IMR-90 (cell line): ENCODE measurements at regions not wholly inside any gene's neighbourhood (a gene's known extent, or its start where the extent isn't known, plus 50 kb on each side); places are given as distances from the start of the nearest gene placed in this dataset.

Experiments used
- ATAC-seq: fragments of 200-7000 bp; cut with Tn5 transposase; 2 replicates; pipeline ENCODE4 v1.9.1; 2020; ENCODE audit warnings: low read depth, mild to moderate bottlenecking, moderate library complexity
- BruUV-seq: library from RNA; stranded (reverse); fragments of 400-500 nt; replicated peaks from 2 replicates; lab custom pipeline; 2021; lab: Mats Ljungman, UMichigan
- CTCF ChIA-PET: fragments of 300-600 bp; formaldehyde crosslinking; extraction: SDS; loops from one replicate; lab custom pipeline; 2021; ENCODE audit warnings: antibody characterized with exemption; lab: Yijun Ruan, JAX
- POLR2A ChIA-PET: fragments of 300-600 bp; sonication (Branson Sonifier 250); formaldehyde crosslinking; loops from one replicate; lab custom pipeline; 2022; ENCODE audit warnings: antibody characterized with exemption; ENCODE audit not compliant: unreplicated experiment; lab: Charles Lee
- DNase-seq: peaks from one replicate; pipeline ENCODE4 v3.0.0; 2013
- H2AFZ ChIP-seq: replicated peaks from 2 replicates; pipeline ENCODE3; 2013; ENCODE audit warnings: low read length, mild to moderate bottlenecking; ENCODE audit not compliant: poor library complexity
- H2AK5ac ChIP-seq: 2 replicates; pipeline ENCODE4 v1.6.1; 2013; ENCODE audit warnings: low read depth, low read length, inconsistent platforms
- H2AK9ac ChIP-seq: replicated peaks from 2 replicates; pipeline ENCODE3; 2013; ENCODE audit warnings: mild to moderate bottlenecking, low read depth, low read length, moderate library complexity; ENCODE audit not compliant: poor library complexity
- H2BK120ac ChIP-seq: 2 replicates; pipeline ENCODE4 v1.6.1; 2013; ENCODE audit warnings: low read depth, low read length, inconsistent platforms
- H2BK15ac ChIP-seq: 3 replicates; pipeline ENCODE4 v1.6.1; 2013; ENCODE audit warnings: low read depth, low read length, inconsistent platforms
- H2BK20ac ChIP-seq: 2 replicates; pipeline ENCODE4 v1.6.1; 2013; ENCODE audit warnings: low read depth, mild to moderate bottlenecking, inconsistent platforms, low read length, moderate library complexity
- H2BK5ac ChIP-seq: 2 replicates; pipeline ENCODE4 v1.6.1; 2013; ENCODE audit warnings: mild to moderate bottlenecking, low read depth, low read length, inconsistent platforms; ENCODE audit not compliant: poor library complexity, severe bottlenecking
- H3K14ac ChIP-seq: replicated peaks from 2 replicates; pipeline ENCODE4 v1.6.1; 2013; ENCODE audit warnings: low read depth, low read length, inconsistent platforms
- H3K18ac ChIP-seq: 2 replicates; pipeline ENCODE4 v1.6.1; 2013; ENCODE audit warnings: low read depth, low read length, control low read depth
- H3K23ac ChIP-seq: 2 replicates; pipeline ENCODE4 v1.6.1; 2013; ENCODE audit warnings: low read depth, low read length, inconsistent platforms
- H3K27ac ChIP-seq: 2 replicates; pipeline ENCODE4 v1.5.1; 2013; ENCODE audit warnings: mild to moderate bottlenecking, control low read depth, low read length; ENCODE audit not compliant: insufficient read depth
- H3K27me3 ChIP-seq: 2 replicates; pipeline ENCODE4 v1.6.1; 2013; ENCODE audit warnings: low read length; ENCODE audit not compliant: control insufficient read depth, insufficient read depth
- H3K36me3 ChIP-seq: 2 replicates; pipeline ENCODE4 v1.6.1; 2013; ENCODE audit warnings: low read length, mixed read lengths; ENCODE audit not compliant: control insufficient read depth, insufficient read depth
- H3K4ac ChIP-seq: 2 replicates; pipeline ENCODE4 v1.6.1; 2013; ENCODE audit warnings: low read depth, low read length, inconsistent platforms
- H3K4me1 ChIP-seq: 2 replicates; pipeline ENCODE4 v1.6.1; 2013; ENCODE audit warnings: low read length, mixed read lengths; ENCODE audit not compliant: control insufficient read depth, insufficient read depth
- H3K4me2 ChIP-seq: 2 replicates; pipeline ENCODE4 v1.6.1; 2013; ENCODE audit warnings: low read depth, mild to moderate bottlenecking, control low read depth, low read length, moderate library complexity
- H3K4me3 ChIP-seq: 2 replicates; pipeline ENCODE4 v1.5.1; 2013; ENCODE audit warnings: low read depth, mild to moderate bottlenecking, control low read depth, low read length, moderate library complexity; ENCODE audit not compliant: insufficient read depth
- H3K56ac ChIP-seq: 2 replicates; pipeline ENCODE4 v1.6.1; 2013; ENCODE audit warnings: low read length, inconsistent platforms; ENCODE audit not compliant: insufficient read depth; ENCODE audit errors: extremely low read depth
- H3K79me1 ChIP-seq, 2 experiments: 2 replicates each; pipeline ENCODE4 v1.6.1; 2013; ENCODE audit warnings: low read length in 2 of 2, inconsistent platforms in 1 of 2, low read depth in 1 of 2
- H3K9ac ChIP-seq: 2 replicates; pipeline ENCODE4 v1.6.1; 2013; ENCODE audit warnings: low read depth, low read length, control low read depth
- H3K9me1 ChIP-seq: 2 replicates; pipeline ENCODE4 v1.6.1; 2013; ENCODE audit warnings: low read length, inconsistent platforms; ENCODE audit not compliant: insufficient read depth
- H3K9me3 ChIP-seq: 2 replicates; pipeline ENCODE4 v1.6.1; 2013; ENCODE audit warnings: low read length; ENCODE audit not compliant: control insufficient read depth, insufficient read depth
- H4K20me1 ChIP-seq: 2 replicates; pipeline ENCODE4 v1.6.1; 2013; ENCODE audit warnings: low read length, inconsistent platforms; ENCODE audit not compliant: insufficient read depth
- H4K5ac ChIP-seq: 2 replicates; pipeline ENCODE4 v1.6.1; 2013; ENCODE audit warnings: mild to moderate bottlenecking, low read depth, low read length, control low read depth
- H4K8ac ChIP-seq, 2 experiments: 2 replicates each; pipeline ENCODE4 v1.6.1; 2013; ENCODE audit warnings: low read depth in 2 of 2, low read length in 2 of 2, control low read depth in 1 of 2, inconsistent platforms in 1 of 2
- H4K91ac ChIP-seq: 2 replicates; pipeline ENCODE4 v1.6.1; 2013; ENCODE audit warnings: low read depth, low read length, inconsistent platforms; ENCODE audit not compliant: insufficient read depth
- RFX5 ChIP-seq: IDR thresholded peaks from 2 replicates; pipeline ENCODE4 v1.8.0; 2012; ENCODE audit warnings: low read depth, mild to moderate bottlenecking, low read length, moderate library complexity
- dilution Hi-C: fragments of 300-500 bp; cut with HindIII; formaldehyde crosslinking; loops from one replicate; pipeline ENCODE4 v1.14.3; 2018; ENCODE audit warnings: low sequenced_read_pairs; ENCODE audit not compliant: unreplicated experiment
- in situ Hi-C: fragments of 300-500 bp; cut with MboI; formaldehyde crosslinking; loops from 3 replicates; pipeline ENCODE4 v1.14.3; 2019; ENCODE audit warnings: low sequenced_read_pairs, inconsistent platforms, mixed read lengths
- intact Hi-C: fragments of 100-400 bp; cut with micrococcal nuclease; formaldehyde crosslinking; loops from 2 replicates; pipeline ENCODE4 v1.10.0; 2022

DNA sequence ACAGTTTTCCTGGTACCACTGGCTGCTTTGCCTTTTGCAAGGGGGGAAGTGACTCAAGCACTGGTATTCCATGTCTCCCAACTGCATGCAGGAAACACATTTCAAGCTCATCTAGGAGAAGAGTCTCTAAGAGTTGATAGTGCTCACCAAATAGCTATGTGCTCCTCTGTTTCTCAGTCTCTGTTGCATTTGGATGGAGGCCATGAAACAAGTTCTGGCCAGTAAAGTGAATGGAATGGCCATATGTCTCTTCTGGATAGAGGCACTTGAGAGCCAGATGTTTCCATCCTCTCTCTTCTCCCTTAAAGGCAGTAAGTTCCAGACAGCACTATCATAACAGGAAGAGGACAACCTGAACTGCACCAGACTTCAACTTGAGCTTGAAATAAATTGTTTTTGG lies 60.6 kb downstream of the C16orf82 start:
- H2AK5ac ChIP-seq, result no peak overlapping the region
- no peak overlapping the region for H3K27ac ChIP-seq
- no peaks in the 10 kb centered on the region for H3K79me1 ChIP-seq
- DNase-seq (peak; percentile 61), ATAC-seq (peak; percentile 37)
- H2AFZ ChIP-seq, result no peak overlapping the region
- H4K8ac ChIP-seq, result no peak overlapping the region
- no peak overlapping the region for H3K9ac ChIP-seq
- no peak overlapping the region for H3K56ac ChIP-seq
- no peaks in the 10 kb centered on the region for H3K9me1 ChIP-seq
- H3K27me3 ChIP-seq, result no peaks in the 10 kb centered on the region
- intact Hi-C loops, result no loop called here
- POLR2A ChIA-PET, result no interaction called here
- no peak overlapping the region for H3K4me3 ChIP-seq
- H2BK20ac ChIP-seq, result no peak overlapping the region
- no peak overlapping the region for H4K5ac ChIP-seq
- H4K20me1 ChIP-seq, result no peaks in the 10 kb centered on the region
- H3K23ac ChIP-seq, result no peak overlapping the region
- no peaks in the 10 kb centered on the region for H3K4me1 ChIP-seq
- no peak overlapping the region for H2AK9ac ChIP-seq
- no peak for TF ChIP-seq RFX5
- H3K14ac ChIP-seq, result no peak overlapping the region
- no peak overlapping the region for H4K91ac ChIP-seq
- CTCF ChIA-PET, result interaction anchor here (0.6 kb wide), 1 partner anchor 1025 kb away, joined by 4 read pairs; no protein-coding TSS in a partner anchor
- dilution Hi-C loops, result no loop called here
- no TSS peak for BruUV-seq
- no peak overlapping the region for H3K4me2 ChIP-seq
- 0 out of 2 replicates have a peak, but pooled peaks cover 2% of the 10 kb centered on the region for H3K9me3 ChIP-seq
- no peak overlapping the region for H3K18ac ChIP-seq
- H2BK120ac ChIP-seq, result no peak overlapping the region
- in situ Hi-C loops, result no loop called here
- no peak overlapping the region for H2BK15ac ChIP-seq
- H3K36me3 ChIP-seq, result no peaks in the 10 kb centered on the region
- no peak overlapping the region for H2BK5ac ChIP-seq
- no peak overlapping the region for H3K4ac ChIP-seq
